EH (cell line): ENCODE measurements at regions not wholly inside any gene's neighbourhood (a gene's known extent, or its start where the extent isn't known, plus 50 kb on each side); places are given as distances from the start of the nearest gene placed in this dataset.

Experiments
- DNase-seq: peaks from one replicate; pipeline ENCODE4 v3.0.0-alpha.2; 2015; ENCODE audit warnings: low read depth

GRCh38 chr2:176540995-176541394 is 271.8 kb downstream of the MTX2 start:
- DNase-seq, result no peak

GRCh38 chr2:176542476-176542875 is 273.2 kb downstream of the MTX2 start:
- no peak for DNase-seq

GRCh38 chr2:176544557-176544956 is 275.3 kb downstream of the MTX2 start:
- no peak for DNase-seq

- peak; percentile 28 for DNase-seq
These were observed 276.0 kb downstream of the MTX2 start for GRCh38 chr2:176544991-176545956.

- no peak for DNase-seq
These were observed 277.3 kb downstream of the MTX2 start for GRCh38 chr2:176546550-176546949.

GRCh38 chr2:176552501-176553135 is 283.4 kb downstream of the MTX2 start:
- DNase-seq, result peak; percentile 89

GRCh38 chr2:176553685-176554100 is 284.5 kb downstream of the MTX2 start:
- peak; percentile 43 for DNase-seq

- DNase-seq, result peak; percentile 64
These were observed 285.1 kb downstream of the MTX2 start for GRCh38 chr2:176554101-176555048.

GRCh38 chr2:176555112-176555511 is 285.9 kb downstream of the MTX2 start:
- DNase-seq, result no peak

- no peak for DNase-seq
These were observed 286.5 kb downstream of the MTX2 start for GRCh38 chr2:176555781-176556180.

GRCh38 chr2:176556373-176556772 is 287.1 kb downstream of the MTX2 start:
- DNase-seq, result no peak

GRCh38 chr2:176557821-176558220 is 288.6 kb downstream of the MTX2 start:
- no peak for DNase-seq

- no peak for DNase-seq
These were observed 289.4 kb downstream of the MTX2 start for GRCh38 chr2:176558574-176559140.

- DNase-seq, result no peak
These were observed 291.1 kb downstream of the MTX2 start for GRCh38 chr2:176560296-176560695.

- peak; percentile 14 for DNase-seq
These were observed 292.5 kb downstream of the MTX2 start for GRCh38 chr2:176561706-176562105.

GRCh38 chr2:176562359-176563078 is 293.3 kb downstream of the MTX2 start:
- DNase-seq, result peak; percentile 43

GRCh38 chr2:176565641-176566323 is 296.5 kb downstream of the MTX2 start:
- DNase-seq, result no peak

- no peak for DNase-seq
These were observed 297.3 kb downstream of the MTX2 start for GRCh38 chr2:176566496-176566895.

GRCh38 chr2:176566961-176567360 is 297.7 kb downstream of the MTX2 start:
- DNase-seq, result no peak

GRCh38 chr2:176567361-176567760 is 298.1 kb downstream of the MTX2 start:
- no peak for DNase-seq
